ENCODE measurements at regions not wholly inside any gene's neighbourhood (a gene's known extent, or its start where the extent isn't known, plus 50 kb on each side); places are given as distances from the start of the nearest gene placed in this dataset.

GRCh38 chr10:8151086-8151485, 96.6 kb downstream of the GATA3 start:
- DNase-seq, result no peak
- Histone ChIP-seq H3K4me3 (ENCODE audit: low read depth, low read length) (no peak overlapping the region), H3K4me1 (no peaks in the 10 kb centered on the region), H3K36me3 (ENCODE audit: control insufficient read depth, insufficient read depth, low read length) (no peaks in the 10 kb centered on the region), H3K27me3 (replicated peaks; ENCODE audit: control insufficient read depth, insufficient read depth, low read length) (no peaks in the 10 kb centered on the region), H3K9me3 (no peaks in the 10 kb centered on the region)
- Mint-ChIP-seq H3K27ac (ENCODE audit: unreplicated experiment) (no peak overlapping the region), H3K4me3 (ENCODE audit: unreplicated experiment) (no peak overlapping the region), H3K36me3 (ENCODE audit: insufficient read depth, unreplicated experiment) (no peaks in the 10 kb centered on the region), H3K4me1 (ENCODE audit: low read depth, unreplicated experiment) (no peaks in the 10 kb centered on the region), H3K27me3 (ENCODE audit: insufficient read depth, unreplicated experiment) (no peaks in the 10 kb centered on the region), H3K9me3 (ENCODE audit: unreplicated experiment) (no peaks in the 10 kb centered on the region)
- POLR2A ChIA-PET, result no interaction called here
- CTCF ChIA-PET, result no interaction called here
- BruUV-seq (replicated peaks), result no TSS peak
- intact Hi-C loops (cut with micrococcal nuclease; ENCODE audit: unreplicated experiment), result no loop called here
- no peak for TF ChIP-seq CTCF (IDR thresholded peaks at IDR 0.05; ENCODE audit: insufficient read depth in 1 of 2, low read depth in 1 of 2, low read length in 1 of 2, severe bottlenecking in 1 of 2, unreplicated experiment in 1 of 2)

GRCh38 chr10:8156918-8157317, 102.4 kb downstream of the GATA3 start:
- H3K9me3 ChIP-seq, result no peaks in the 10 kb centered on the region
- Mint-ChIP-seq H3K27ac (ENCODE audit: unreplicated experiment) (no peak overlapping the region), H3K9me3 (ENCODE audit: unreplicated experiment) (no peaks in the 10 kb centered on the region), H3K4me1 (ENCODE audit: low read depth, unreplicated experiment) (peaks cover 7% of the 10 kb centered on the region), H3K4me3 (ENCODE audit: unreplicated experiment) (no peak overlapping the region), H3K36me3 (ENCODE audit: insufficient read depth, unreplicated experiment) (no peaks in the 10 kb centered on the region), H3K27me3 (ENCODE audit: insufficient read depth, unreplicated experiment) (peaks cover 3% of the 10 kb centered on the region)
- H3K4me3 ChIP-seq (ENCODE audit: low read depth, low read length), result no peak overlapping the region
- no peaks in the 10 kb centered on the region for H3K4me1 ChIP-seq
- BruUV-seq (replicated peaks), result no TSS peak
- no peaks in the 10 kb centered on the region for H3K27me3 ChIP-seq (replicated peaks; ENCODE audit: control insufficient read depth, insufficient read depth, low read length)
- DNase-seq, result no peak
- POLR2A ChIA-PET, result no interaction called here
- CTCF ChIA-PET, result no interaction called here
- TF ChIP-seq CTCF (IDR thresholded peaks at IDR 0.05; ENCODE audit: insufficient read depth in 1 of 2, low read depth in 1 of 2, low read length in 1 of 2, severe bottlenecking in 1 of 2, unreplicated experiment in 1 of 2), result no peak
- no peaks in the 10 kb centered on the region for H3K36me3 ChIP-seq (ENCODE audit: control insufficient read depth, insufficient read depth, low read length)
- intact Hi-C loops (cut with micrococcal nuclease; ENCODE audit: unreplicated experiment), result no loop called here

GRCh38 chr10:8158193-8159071, 103.9 kb downstream of the GATA3 start:
- CTCF ChIA-PET, result no interaction called here
- POLR2A ChIA-PET, result interaction anchor here (0.6 kb wide), 1 partner anchor 261 kb away, joined by 3 read pairs; no protein-coding TSS in a partner anchor
- H3K9me3 Mint-ChIP-seq (ENCODE audit: unreplicated experiment), result no peaks in the 10 kb centered on the region
- H3K27me3 Mint-ChIP-seq (ENCODE audit: insufficient read depth, unreplicated experiment), result peaks cover 3% of the 10 kb centered on the region
- H3K36me3 Mint-ChIP-seq (ENCODE audit: insufficient read depth, unreplicated experiment), result no peaks in the 10 kb centered on the region
- intact Hi-C loops (cut with micrococcal nuclease; ENCODE audit: unreplicated experiment), result no loop called here
- TF ChIP-seq CTCF (IDR thresholded peaks at IDR 0.05; ENCODE audit: insufficient read depth in 1 of 2, low read depth in 1 of 2, low read length in 1 of 2, severe bottlenecking in 1 of 2, unreplicated experiment in 1 of 2), result no peak
- no peak for DNase-seq
- H3K27ac Mint-ChIP-seq (ENCODE audit: unreplicated experiment), result no peak overlapping the region
- Histone ChIP-seq H3K27me3 (replicated peaks; ENCODE audit: control insufficient read depth, insufficient read depth, low read length) (no peaks in the 10 kb centered on the region), H3K9me3 (no peaks in the 10 kb centered on the region), H3K4me1 (no peaks in the 10 kb centered on the region), H3K36me3 (ENCODE audit: control insufficient read depth, insufficient read depth, low read length) (no peaks in the 10 kb centered on the region), H3K4me3 (ENCODE audit: low read depth, low read length) (no peak overlapping the region)
- H3K4me1 Mint-ChIP-seq (ENCODE audit: low read depth, unreplicated experiment), result peaks cover 10% of the 10 kb centered on the region
- no TSS peak for BruUV-seq (replicated peaks)
- H3K4me3 Mint-ChIP-seq (ENCODE audit: unreplicated experiment), result no peak overlapping the region
